Activated CD4-positive, alpha-beta T cell treated with anti-CD3 and anti-CD28 coated beads, Interleukin-2, amount 10 ng/mL, durations not matched to agents 24 days and 14 days (primary cell): ENCODE measurements at regions not wholly inside any gene's neighbourhood (a gene's known extent, or its start where the extent isn't known, plus 50 kb on each side); places are given as distances from the start of the nearest gene placed in this dataset.

Experiments
- DNase-seq: peaks from one replicate; pipeline ENCODE4 v3.0.0; 2022
- H3K27ac Mint-ChIP-seq: one replicate; pipeline ENCODE4 v1.8.0; 2022; ENCODE audit warnings: mild to moderate bottlenecking, mixed read lengths
- H3K27me3 Mint-ChIP-seq: one replicate; pipeline ENCODE4 v1.8.0; 2022; ENCODE audit warnings: mixed read lengths
- H3K36me3 Mint-ChIP-seq: one replicate; pipeline ENCODE4 v1.8.0; 2022; ENCODE audit warnings: low read depth, mild to moderate bottlenecking, mixed read lengths
- H3K4me1 Mint-ChIP-seq: one replicate; pipeline ENCODE4 v1.8.0; 2021; ENCODE audit warnings: mixed read lengths
- H3K4me3 Mint-ChIP-seq: one replicate; pipeline ENCODE4 v1.8.0; 2022; ENCODE audit warnings: mild to moderate bottlenecking, moderate library complexity, mixed read lengths
- H3K9me3 Mint-ChIP-seq: one replicate; pipeline ENCODE4 v1.8.0; 2021; ENCODE audit warnings: mixed read lengths
- intact Hi-C: fragments of 100-400 bp; cut with micrococcal nuclease; formaldehyde crosslinking; loops from one replicate; pipeline ENCODE4 v1.15.1; 2023

GRCh38 chr20:40760399-40760798 lies 71.4 kb upstream of the MAFB start:
- no peaks in the 10 kb centered on the region for H3K9me3 Mint-ChIP-seq
- peaks cover 20% of the 10 kb centered on the region for H3K4me1 Mint-ChIP-seq
- H3K27me3 Mint-ChIP-seq: peaks cover 7% of the 10 kb centered on the region
- DNase-seq: no peak
- intact Hi-C loops: no loop called here
- H3K4me3 Mint-ChIP-seq: no peak overlapping the region
- no peak overlapping the region for H3K27ac Mint-ChIP-seq
- peaks cover 2% of the 10 kb centered on the region for H3K36me3 Mint-ChIP-seq

DNA sequence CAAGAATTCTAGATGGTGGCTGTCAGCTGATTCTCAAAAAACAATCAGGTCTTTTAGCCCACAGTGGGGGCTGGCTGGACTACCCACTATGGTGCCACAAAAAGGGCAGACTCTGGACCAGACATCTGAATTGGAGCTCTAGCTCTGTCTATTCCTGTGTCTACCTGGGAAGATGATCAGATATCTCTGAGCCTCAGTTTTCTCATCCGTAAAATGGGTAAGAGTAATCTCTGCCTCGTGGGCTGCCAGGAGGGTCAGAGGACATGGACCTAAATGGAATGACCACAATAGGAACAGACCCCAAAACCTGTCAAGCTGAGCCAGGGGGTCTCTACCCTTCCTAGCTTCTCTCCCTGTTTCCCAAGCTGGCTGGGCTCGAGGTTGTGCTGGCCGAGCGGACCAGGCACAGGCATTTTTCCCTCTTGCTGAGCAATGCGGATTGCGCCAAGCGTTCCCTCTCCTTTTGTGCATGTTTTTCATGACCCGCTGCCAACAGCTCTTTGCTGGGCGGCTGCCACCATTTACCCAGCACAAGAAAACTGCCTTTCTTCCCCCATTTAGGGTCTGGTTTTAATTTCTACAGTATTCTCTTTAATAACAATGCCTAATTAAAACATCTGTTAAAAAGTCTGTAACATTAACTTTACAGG lies 74.7 kb upstream of the MAFB start:
- H3K9me3 Mint-ChIP-seq: no peaks in the 10 kb centered on the region
- DNase-seq: no peak
- intact Hi-C loops: no loop called here
- peaks cover 7% of the 10 kb centered on the region for H3K27me3 Mint-ChIP-seq
- H3K4me1 Mint-ChIP-seq: no peaks in the 10 kb centered on the region
- H3K36me3 Mint-ChIP-seq: no peaks in the 10 kb centered on the region
- no peak overlapping the region for H3K4me3 Mint-ChIP-seq
- H3K27ac Mint-ChIP-seq: no peak overlapping the region

- DNase-seq: no peak
- Mint-ChIP-seq H3K4me1 (no peaks in the 10 kb centered on the region), H3K36me3 (no peaks in the 10 kb centered on the region), H3K27me3 (peaks cover 8% of the 10 kb centered on the region), H3K4me3 (no peak overlapping the region), H3K27ac (no peak overlapping the region), H3K9me3 (no peaks in the 10 kb centered on the region)
- intact Hi-C loops: no loop called here
These were observed 76.9 kb upstream of the MAFB start for GRCh38 chr20:40765814-40766480.

GRCh38 chr20:40766790-40767614 lies 78.0 kb upstream of the MAFB start:
- H3K4me1 Mint-ChIP-seq: no peaks in the 10 kb centered on the region
- H3K36me3 Mint-ChIP-seq: no peaks in the 10 kb centered on the region
- intact Hi-C loops: no loop called here
- no peaks in the 10 kb centered on the region for H3K9me3 Mint-ChIP-seq
- DNase-seq: no peak
- H3K27ac Mint-ChIP-seq: no peak overlapping the region
- no peak overlapping the region for H3K4me3 Mint-ChIP-seq
- H3K27me3 Mint-ChIP-seq: peaks cover 8% of the 10 kb centered on the region

GRCh38 chr20:40767615-40767924 lies 78.5 kb upstream of the MAFB start:
- Mint-ChIP-seq H3K27ac (no peak overlapping the region), H3K9me3 (no peaks in the 10 kb centered on the region), H3K4me1 (no peaks in the 10 kb centered on the region), H3K36me3 (no peaks in the 10 kb centered on the region), H3K27me3 (peaks cover 8% of the 10 kb centered on the region), H3K4me3 (no peak overlapping the region)
- DNase-seq: no peak
- intact Hi-C loops: no loop called here

- intact Hi-C loops: no loop called here
- no peak overlapping the region for H3K27ac Mint-ChIP-seq
- H3K9me3 Mint-ChIP-seq: no peaks in the 10 kb centered on the region
- DNase-seq: no peak
- no peak overlapping the region for H3K4me3 Mint-ChIP-seq
- no peaks in the 10 kb centered on the region for H3K36me3 Mint-ChIP-seq
- no peaks in the 10 kb centered on the region for H3K4me1 Mint-ChIP-seq
- peaks cover 8% of the 10 kb centered on the region for H3K27me3 Mint-ChIP-seq
These were observed 79.1 kb upstream of the MAFB start for GRCh38 chr20:40768105-40768504.

GRCh38 chr20:40769677-40770285 lies 80.7 kb upstream of the MAFB start:
- Mint-ChIP-seq H3K27ac (no peak overlapping the region), H3K9me3 (no peaks in the 10 kb centered on the region), H3K4me3 (no peak overlapping the region), H3K36me3 (no peaks in the 10 kb centered on the region), H3K4me1 (no peaks in the 10 kb centered on the region), H3K27me3 (peaks cover 2% of the 10 kb centered on the region)
- DNase-seq: no peak
- intact Hi-C loops: no loop called here

GRCh38 chr20:40770564-40771307 lies 81.7 kb upstream of the MAFB start:
- H3K4me3 Mint-ChIP-seq: no peak overlapping the region
- no peaks in the 10 kb centered on the region for H3K9me3 Mint-ChIP-seq
- no peak overlapping the region for H3K27ac Mint-ChIP-seq
- no peak for DNase-seq
- H3K27me3 Mint-ChIP-seq: peaks cover 1% of the 10 kb centered on the region
- no peaks in the 10 kb centered on the region for H3K36me3 Mint-ChIP-seq
- no peaks in the 10 kb centered on the region for H3K4me1 Mint-ChIP-seq
- intact Hi-C loops: no loop called here

DNA sequence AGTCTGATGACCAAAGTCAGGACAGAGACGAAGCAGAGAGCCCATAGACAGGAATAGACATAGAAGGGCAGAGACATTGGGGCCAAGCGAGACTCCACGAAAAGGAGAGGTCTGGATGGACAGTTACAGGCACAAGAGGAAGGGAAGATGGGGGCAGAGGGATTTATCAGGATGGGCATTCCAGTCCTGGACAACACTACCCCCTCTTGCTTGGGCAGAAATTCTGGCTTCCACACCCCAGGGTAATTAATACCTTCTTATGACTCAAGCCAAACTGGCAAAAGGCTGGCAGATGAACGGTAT lies 82.2 kb upstream of the MAFB start:
- H3K27ac Mint-ChIP-seq: no peak overlapping the region
- H3K4me1 Mint-ChIP-seq: no peaks in the 10 kb centered on the region
- no peak for DNase-seq

DNA sequence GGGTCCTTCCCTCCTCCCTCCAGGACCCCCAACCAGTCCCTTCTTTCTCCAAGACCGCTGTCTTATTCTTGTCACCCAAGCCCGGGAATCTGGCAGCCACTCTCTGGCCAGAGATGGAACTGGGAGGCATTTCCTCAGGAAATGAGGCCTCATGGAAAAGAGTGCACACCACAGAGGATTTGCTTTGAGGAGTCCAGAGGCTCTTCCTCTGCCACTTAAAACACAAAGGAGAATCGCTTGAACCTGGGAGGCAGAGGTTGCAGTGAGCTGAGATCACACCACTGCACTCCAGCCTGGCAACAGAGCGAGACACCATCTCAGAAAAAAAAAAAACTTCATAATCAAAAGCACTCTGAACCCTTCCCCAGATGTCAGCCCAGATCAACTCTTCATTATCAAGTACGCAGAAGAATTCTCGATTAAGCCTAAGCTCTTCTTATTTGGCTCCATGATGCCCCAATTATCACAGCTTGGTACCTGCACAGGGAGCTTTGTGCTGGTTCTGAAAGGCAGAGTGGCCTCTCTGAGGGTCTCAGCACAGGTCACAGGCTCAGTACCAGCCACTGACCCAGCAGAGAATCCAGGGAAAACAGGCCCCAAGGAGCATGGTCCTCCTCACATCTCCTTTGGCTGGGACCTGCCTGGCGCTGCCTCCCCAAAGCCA lies 82.9 kb upstream of the MAFB start:
- H3K4me3 Mint-ChIP-seq: no peak overlapping the region
- no peak overlapping the region for H3K27ac Mint-ChIP-seq
- peaks cover 1% of the 10 kb centered on the region for H3K27me3 Mint-ChIP-seq
- intact Hi-C loops: no loop called here
- H3K36me3 Mint-ChIP-seq: no peaks in the 10 kb centered on the region
- no peaks in the 10 kb centered on the region for H3K4me1 Mint-ChIP-seq
- no peak for DNase-seq
- H3K9me3 Mint-ChIP-seq: no peaks in the 10 kb centered on the region

More for the DNA sequence above, 82.2 kb upstream of the MAFB start:
- Mint-ChIP-seq H3K27me3 (peaks cover 1% of the 10 kb centered on the region), H3K4me3 (no peak overlapping the region), H3K9me3 (no peaks in the 10 kb centered on the region), H3K36me3 (no peaks in the 10 kb centered on the region)
- intact Hi-C loops: no loop called here

GRCh38 chr20:40773376-40773775 lies 84.3 kb upstream of the MAFB start:
- intact Hi-C loops: no loop called here
- Mint-ChIP-seq H3K36me3 (no peaks in the 10 kb centered on the region), H3K27ac (no peak overlapping the region), H3K4me1 (no peaks in the 10 kb centered on the region), H3K4me3 (no peak overlapping the region), H3K27me3 (peaks cover 4% of the 10 kb centered on the region), H3K9me3 (no peaks in the 10 kb centered on the region)
- DNase-seq: no peak

DNA sequence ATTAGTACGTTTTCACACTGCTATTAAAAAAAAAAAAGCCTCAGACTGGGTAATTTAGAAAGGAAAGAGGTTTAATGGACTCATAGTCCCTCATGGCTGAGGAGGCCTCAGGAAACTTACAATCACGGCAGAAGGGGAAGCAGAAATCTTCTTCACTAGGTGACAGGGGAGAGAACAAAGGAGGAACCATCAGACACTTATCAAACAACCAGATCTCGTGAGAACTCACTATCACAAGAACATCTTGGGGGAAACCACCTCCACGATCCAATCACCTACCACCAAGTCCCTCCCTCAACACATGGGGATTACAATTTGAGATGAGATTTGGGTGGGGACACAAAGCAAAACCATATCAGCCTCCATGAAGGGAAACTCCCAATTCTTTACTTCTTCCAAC lies 85.2 kb upstream of the MAFB start:
- Mint-ChIP-seq H3K27me3 (peaks cover 4% of the 10 kb centered on the region), H3K4me1 (no peaks in the 10 kb centered on the region), H3K9me3 (no peaks in the 10 kb centered on the region), H3K36me3 (no peaks in the 10 kb centered on the region), H3K4me3 (no peak overlapping the region), H3K27ac (no peak overlapping the region)
- no peak for DNase-seq
- intact Hi-C loops: no loop called here

GRCh38 chr20:40775561-40776146 lies 86.6 kb upstream of the MAFB start:
- Mint-ChIP-seq H3K9me3 (no peaks in the 10 kb centered on the region), H3K4me1 (no peaks in the 10 kb centered on the region), H3K27ac (no peak overlapping the region), H3K4me3 (no peak overlapping the region), H3K27me3 (peaks cover 2% of the 10 kb centered on the region), H3K36me3 (no peaks in the 10 kb centered on the region)
- intact Hi-C loops: no loop called here
- no peak for DNase-seq
